ENCODE measurements at regions not wholly inside any gene's neighbourhood (a gene's known extent, or its start where the extent isn't known, plus 50 kb on each side); places are given as distances from the start of the nearest gene placed in this dataset.

DNA sequence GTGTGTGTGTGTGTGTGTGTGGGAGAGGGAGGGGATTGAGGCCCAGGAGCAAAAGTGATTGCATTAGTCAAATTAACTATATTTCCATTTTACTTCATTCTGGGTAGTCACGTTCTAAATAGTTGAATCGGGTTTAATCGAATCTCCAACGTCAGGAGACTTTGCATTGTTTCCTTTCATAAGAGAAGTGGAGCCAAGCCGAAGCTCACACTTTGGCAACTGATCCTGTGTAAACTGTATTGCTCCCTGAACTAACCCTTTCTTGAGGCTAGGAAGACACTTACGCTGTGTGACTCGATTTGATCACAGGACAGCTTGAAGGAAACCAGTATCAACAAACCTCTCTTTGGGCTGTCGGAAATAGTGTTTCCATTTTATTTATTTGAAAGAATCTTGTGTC lies 363.4 kb upstream of the ATP2B1 start:
- H3K4me1 Mint-ChIP-seq, result no peaks in the 10 kb centered on the region

GRCh38 chr12:90069711-90070110 lies 361.1 kb upstream of the ATP2B1 start:
- H3K27me3 Mint-ChIP-seq (ENCODE audit: low read depth, poor library complexity), result peaks cover 5% of the 10 kb centered on the region
- peaks cover 9% of the 10 kb centered on the region for H3K9me3 Mint-ChIP-seq
- H3K4me3 Mint-ChIP-seq, result no peak overlapping the region
- H3K4me1 Mint-ChIP-seq, result peaks cover 17% of the 10 kb centered on the region
- TF ChIP-seq, protein P1, sequence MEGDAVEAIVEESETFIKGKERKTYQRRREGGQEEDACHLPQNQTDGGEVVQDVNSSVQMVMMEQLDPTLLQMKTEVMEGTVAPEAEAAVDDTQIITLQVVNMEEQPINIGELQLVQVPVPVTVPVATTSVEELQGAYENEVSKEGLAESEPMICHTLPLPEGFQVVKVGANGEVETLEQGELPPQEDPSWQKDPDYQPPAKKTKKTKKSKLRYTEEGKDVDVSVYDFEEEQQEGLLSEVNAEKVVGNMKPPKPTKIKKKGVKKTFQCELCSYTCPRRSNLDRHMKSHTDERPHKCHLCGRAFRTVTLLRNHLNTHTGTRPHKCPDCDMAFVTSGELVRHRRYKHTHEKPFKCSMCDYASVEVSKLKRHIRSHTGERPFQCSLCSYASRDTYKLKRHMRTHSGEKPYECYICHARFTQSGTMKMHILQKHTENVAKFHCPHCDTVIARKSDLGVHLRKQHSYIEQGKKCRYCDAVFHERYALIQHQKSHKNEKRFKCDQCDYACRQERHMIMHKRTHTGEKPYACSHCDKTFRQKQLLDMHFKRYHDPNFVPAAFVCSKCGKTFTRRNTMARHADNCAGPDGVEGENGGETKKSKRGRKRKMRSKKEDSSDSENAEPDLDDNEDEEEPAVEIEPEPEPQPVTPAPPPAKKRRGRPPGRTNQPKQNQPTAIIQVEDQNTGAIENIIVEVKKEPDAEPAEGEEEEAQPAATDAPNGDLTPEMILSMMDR (IDR thresholded peaks at IDR 0.05), result no peak
- H3K36me3 Mint-ChIP-seq (ENCODE audit: low read depth), result peaks cover 4% of the 10 kb centered on the region
- DNase-seq, result no peak
- H3K27ac Mint-ChIP-seq, result no peak overlapping the region

More for the DNA sequence above, 363.4 kb upstream of the ATP2B1 start:
- no peak for DNase-seq
- H3K27ac Mint-ChIP-seq, result peak overlapping the region; percentile 78
- no peak overlapping the region for H3K4me3 Mint-ChIP-seq
- H3K9me3 Mint-ChIP-seq, result peaks cover 9% of the 10 kb centered on the region
- peaks cover 10% of the 10 kb centered on the region for H3K27me3 Mint-ChIP-seq (ENCODE audit: low read depth, poor library complexity)
- H3K36me3 Mint-ChIP-seq (ENCODE audit: low read depth), result peaks cover 4% of the 10 kb centered on the region
- TF ChIP-seq, protein P1 (IDR thresholded peaks at IDR 0.05), result no peak

DNA sequence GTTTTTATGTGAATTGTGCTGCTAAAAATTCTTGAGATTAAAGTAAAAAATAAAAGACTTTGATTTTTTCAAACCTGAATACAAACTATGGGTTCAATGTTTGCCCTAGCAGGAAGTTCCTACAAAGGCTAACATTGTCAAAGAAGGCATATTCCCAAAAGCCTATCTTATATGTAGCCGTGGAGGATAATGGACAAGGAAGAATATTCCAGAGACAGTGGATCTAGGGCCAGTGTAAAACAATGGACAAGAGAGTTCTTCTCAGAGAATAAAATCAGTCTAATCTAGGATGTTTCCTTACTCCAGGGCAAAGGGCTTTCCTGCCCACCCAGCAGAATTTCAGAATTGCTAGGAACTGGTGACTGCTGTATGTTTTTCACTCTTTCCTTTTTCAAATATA lies 359.2 kb upstream of the ATP2B1 start:
- peaks cover 4% of the 10 kb centered on the region for H3K36me3 Mint-ChIP-seq (ENCODE audit: low read depth)
- H3K9me3 Mint-ChIP-seq, result peaks cover 9% of the 10 kb centered on the region
- no peaks in the 10 kb centered on the region for H3K27me3 Mint-ChIP-seq (ENCODE audit: low read depth, poor library complexity)
- H3K27ac Mint-ChIP-seq, result no peak overlapping the region
- DNase-seq, result no peak
- H3K4me3 Mint-ChIP-seq, result no peak overlapping the region
- peaks cover 20% of the 10 kb centered on the region for H3K4me1 Mint-ChIP-seq
- TF ChIP-seq, protein P1 (IDR thresholded peaks at IDR 0.05), result no peak

DNA sequence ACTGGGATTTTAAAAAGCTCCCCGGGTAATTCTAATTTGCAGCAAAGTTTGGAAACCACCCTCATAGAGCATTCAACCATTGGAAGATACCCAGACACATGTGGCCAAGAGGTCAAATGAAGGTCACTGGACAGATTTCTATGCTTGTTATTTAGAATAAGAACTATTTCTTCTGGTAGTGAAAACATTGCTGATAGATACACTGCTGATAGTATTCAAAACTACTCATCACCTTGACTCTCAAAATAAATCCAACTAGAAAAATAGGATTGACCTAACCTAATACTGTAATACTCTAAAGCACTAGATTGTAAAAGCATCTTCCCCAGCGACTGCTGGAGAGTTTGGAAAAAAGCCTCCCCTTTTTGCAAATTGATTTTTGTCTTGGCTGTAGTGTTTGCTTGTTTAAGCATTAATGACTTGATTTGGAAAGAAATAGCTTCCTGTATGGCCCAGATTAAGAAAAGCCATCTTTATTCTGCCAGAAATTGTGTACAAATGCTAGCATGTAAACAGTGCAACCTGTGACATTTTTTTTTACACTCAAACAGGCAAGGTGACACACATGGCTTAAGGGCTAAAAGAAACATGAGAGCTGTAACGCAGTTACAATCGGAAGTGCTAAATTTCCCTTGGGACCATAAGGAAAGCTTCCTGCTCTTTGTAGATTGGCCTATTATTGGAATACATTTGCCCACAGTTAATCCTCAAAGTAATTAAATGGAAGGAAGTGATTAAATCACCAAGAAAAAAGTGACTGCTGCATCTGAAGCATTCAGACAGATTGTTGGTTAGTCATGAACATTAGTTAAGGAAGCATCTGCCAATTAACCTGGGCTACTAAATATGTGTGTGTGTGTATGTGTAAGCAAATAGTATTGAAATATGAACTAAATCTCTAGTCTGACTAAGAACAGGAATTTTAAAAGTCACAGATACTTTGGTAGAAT lies 356.5 kb upstream of the ATP2B1 start:
- Mint-ChIP-seq H3K27me3 (ENCODE audit: low read depth, poor library complexity) (no peaks in the 10 kb centered on the region), H3K36me3 (ENCODE audit: low read depth) (no peaks in the 10 kb centered on the region), H3K9me3 (peaks cover 4% of the 10 kb centered on the region), H3K27ac (peak overlapping the region; percentile 80), H3K4me3 (peak overlapping the region; percentile 42), H3K4me1 (peaks cover 20% of the 10 kb centered on the region)
- TF ChIP-seq, protein P1 (IDR thresholded peaks at IDR 0.05), result no peak
- no peak for DNase-seq

- Mint-ChIP-seq H3K36me3 (ENCODE audit: low read depth) (no peaks in the 10 kb centered on the region), H3K27ac (no peak overlapping the region), H3K4me1 (peaks cover 20% of the 10 kb centered on the region), H3K4me3 (no peak overlapping the region), H3K9me3 (no peaks in the 10 kb centered on the region), H3K27me3 (ENCODE audit: low read depth, poor library complexity) (no peaks in the 10 kb centered on the region)
- TF ChIP-seq, protein P1 (IDR thresholded peaks at IDR 0.05), result no peak
- no peak for DNase-seq
Measured at GRCh38 chr12:90062799-90063198, 354.2 kb upstream of the ATP2B1 start.

DNA sequence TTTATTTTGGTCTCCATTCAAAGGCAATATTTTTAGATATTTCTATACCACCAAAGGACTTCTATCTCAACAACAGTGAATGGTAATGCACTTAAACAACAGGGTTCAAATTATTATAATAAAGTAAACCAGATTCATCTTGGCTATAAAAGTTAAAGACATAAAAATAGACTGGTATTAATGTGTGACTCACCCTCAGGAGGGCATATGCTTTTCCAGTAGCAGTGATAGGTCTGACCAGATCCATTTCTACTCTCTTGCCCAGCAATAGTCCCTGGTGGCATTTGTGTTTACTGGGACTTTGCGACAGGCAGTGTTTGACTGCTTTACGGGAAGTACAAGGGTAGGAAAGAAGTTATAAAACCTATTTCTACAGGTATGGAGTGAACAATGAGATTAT lies 353.2 kb upstream of the ATP2B1 start:
- Mint-ChIP-seq H3K27me3 (ENCODE audit: low read depth, poor library complexity) (no peaks in the 10 kb centered on the region), H3K9me3 (no peaks in the 10 kb centered on the region), H3K36me3 (ENCODE audit: low read depth) (no peaks in the 10 kb centered on the region), H3K4me3 (no peak overlapping the region), H3K4me1 (peaks cover 20% of the 10 kb centered on the region), H3K27ac (no peak overlapping the region)
- DNase-seq, result no peak
- TF ChIP-seq, protein P1 (IDR thresholded peaks at IDR 0.05), result no peak

Measured in nephron progenitor cell (in vitro differentiated cells).